ENCODE measurements at regions not wholly inside any gene's neighbourhood (a gene's known extent, or its start where the extent isn't known, plus 50 kb on each side); places are given as distances from the start of the nearest gene placed in this dataset.
"Not testable (repeated sequence)": the region's sequence is repeated elsewhere in the genome, so short reads cannot be mapped to it uniquely, and the experiment has no call there.

DNA sequence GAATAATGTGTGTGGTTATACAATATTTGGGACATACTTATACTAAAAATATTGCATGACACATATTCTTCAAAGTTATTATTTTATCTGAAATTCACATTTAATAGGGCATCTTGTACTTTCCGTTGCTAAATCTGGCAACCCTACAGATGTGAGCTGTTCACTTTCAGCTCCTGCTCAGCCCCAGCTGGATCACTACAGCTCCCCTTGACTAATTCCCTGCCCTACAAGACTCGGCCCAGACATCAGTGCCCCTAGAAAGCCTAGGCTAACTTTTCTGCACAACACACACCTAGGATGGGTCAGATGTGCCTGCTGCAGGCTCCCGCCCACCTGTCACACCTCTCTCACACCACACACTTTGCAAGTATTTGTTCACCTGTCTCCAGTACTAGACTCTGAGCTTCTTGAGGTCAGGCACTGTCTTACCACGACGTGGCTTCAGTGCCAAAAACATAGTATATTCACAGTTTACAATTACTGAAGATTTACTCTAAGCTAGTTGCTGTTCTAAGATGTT lies 84.1 kb downstream of the PRR15 start:
- H3K9me3 ChIP-seq (ENCODE audit: insufficient read depth in 2 of 2, low read depth in 1 of 2, low read length in 1 of 2); H2BK5ac ChIP-seq (ENCODE audit: low read depth, low read length); H3K79me1 ChIP-seq (ENCODE audit: low read depth, low read length); H3K79me2 ChIP-seq (ENCODE audit: control insufficient read depth in 1 of 2, insufficient read depth in 2 of 2, low read length in 2 of 2); H2BK15ac ChIP-seq (ENCODE audit: low read length); H2BK12ac ChIP-seq (ENCODE audit: low read depth, low read length); H4K5ac ChIP-seq (ENCODE audit: insufficient read length, low read depth, low read length); H3K23me2 ChIP-seq (ENCODE audit: low read depth, low read length); H4K8ac ChIP-seq (ENCODE audit: extremely low read depth, insufficient read depth, low read length); H3K4ac ChIP-seq (replicated peaks; ENCODE audit: insufficient read length, low read depth, low read length); H4K91ac ChIP-seq (replicated peaks; ENCODE audit: insufficient read length, low read length); H3K4me3 ChIP-seq (ENCODE audit: extremely low read depth in 1 of 4, insufficient read depth in 2 of 4, low read depth in 3 of 4, low read length in 4 of 4); POLR2A ChIA-PET (ENCODE audit: partially characterized antibody); H3K18ac ChIP-seq (ENCODE audit: extremely low read depth, low read length); H3K23ac ChIP-seq (ENCODE audit: insufficient read length); H2AK5ac ChIP-seq (ENCODE audit: low read depth, low read length); H2AFZ ChIP-seq (ENCODE audit: low read length); H3K4me2 ChIP-seq (ENCODE audit: insufficient read depth in 1 of 2, low read depth in 2 of 2, low read length in 2 of 2); H3K9ac ChIP-seq (replicated peaks in 1 of 4; ENCODE audit: extremely low read depth in 1 of 4, low read depth in 3 of 4, low read length in 3 of 4); DNase-seq (ENCODE audit: low read depth in 1 of 2, low spot score in 2 of 2); H3K56ac ChIP-seq (replicated peaks; ENCODE audit: insufficient read length, low read depth, low read length); H2BK120ac ChIP-seq (replicated peaks; ENCODE audit: low read depth, low read length); H2BK20ac ChIP-seq (ENCODE audit: low read length); H3K27me3 ChIP-seq (replicated peaks in 1 of 4; ENCODE audit: control insufficient read depth in 3 of 4, extremely low read depth in 1 of 4, insufficient read depth in 3 of 4, low read length in 3 of 4); H3K27ac ChIP-seq (ENCODE audit: low read depth, low read length); H3K36me3 ChIP-seq (ENCODE audit: control insufficient read depth in 2 of 4, insufficient read depth in 4 of 4, low read length in 3 of 4); H3K14ac ChIP-seq (ENCODE audit: insufficient read length); H3K4me1 ChIP-seq (replicated peaks in 1 of 4; ENCODE audit: control insufficient read depth in 3 of 4, insufficient read depth in 4 of 4, low read length in 3 of 4); H4K20me1 ChIP-seq (replicated peaks in 1 of 2; ENCODE audit: control insufficient read depth in 1 of 2, insufficient read depth in 2 of 2, low read length in 2 of 2); FAIRE-seq: not testable (repeated sequence)
- WGBS, 2 experiments (ENCODE audit: extremely low coverage in 1 of 2, insufficient coverage in 1 of 2, insufficient read length in 1 of 2, insufficient replicate concordance in 2 of 2, low coverage in 1 of 2, low lambda C conversion rate in 2 of 2, missing lambda C conversion rate in 1 of 2), result 86% methylated on average over 5 of the region's 5 CpGs; no CpG with 5 or more reads in 1 of the 2 experiments
- CTCF ChIA-PET (ENCODE audit: partially characterized antibody), result interaction anchor here (1.1 to 1.2 kb wide), 2 partner anchors 27 to 201 kb away, joined by 3 read pairs; no protein-coding TSS in a partner anchor
